GM19351 (cell line): ENCODE measurements at regions not wholly inside any gene's neighbourhood (a gene's known extent, or its start where the extent isn't known, plus 50 kb on each side); places are given as distances from the start of the nearest gene placed in this dataset.

Experiments used
- ATAC-seq: cut with Tn5 transposase; IDR thresholded peaks from one replicate; pipeline ENCODE4 v1.9.1; 2021; ENCODE audit warnings: mild to moderate bottlenecking, moderate library complexity; ENCODE audit not compliant: unreplicated experiment

DNA sequence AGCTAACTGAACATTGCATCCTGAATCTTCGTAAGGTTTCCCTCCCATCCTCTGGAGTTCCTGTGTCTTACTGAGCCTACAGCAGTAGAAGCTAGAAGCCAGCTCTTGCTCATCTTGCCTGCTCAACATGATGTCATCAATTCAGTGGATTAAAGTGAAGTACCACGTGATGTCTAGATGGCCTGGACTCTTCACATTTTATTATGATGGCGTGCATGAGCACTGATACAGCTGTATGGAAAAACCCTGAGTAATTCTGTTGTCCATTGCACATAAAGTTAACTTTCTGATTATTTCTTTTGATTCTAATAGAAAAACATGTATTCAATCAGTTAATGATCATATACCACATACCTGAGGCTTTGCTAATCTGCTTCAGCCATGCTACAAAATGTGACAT is 2387.7 kb upstream of the TENM3 start:
- ATAC-seq, result no peak

GRCh38 chr4:179858221-179858620 is 2385.0 kb upstream of the TENM3 start:
- ATAC-seq, result no peak

- ATAC-seq, result peak; percentile 99
Measured at GRCh38 chr4:179867300-179867878, 2375.8 kb upstream of the TENM3 start.

DNA sequence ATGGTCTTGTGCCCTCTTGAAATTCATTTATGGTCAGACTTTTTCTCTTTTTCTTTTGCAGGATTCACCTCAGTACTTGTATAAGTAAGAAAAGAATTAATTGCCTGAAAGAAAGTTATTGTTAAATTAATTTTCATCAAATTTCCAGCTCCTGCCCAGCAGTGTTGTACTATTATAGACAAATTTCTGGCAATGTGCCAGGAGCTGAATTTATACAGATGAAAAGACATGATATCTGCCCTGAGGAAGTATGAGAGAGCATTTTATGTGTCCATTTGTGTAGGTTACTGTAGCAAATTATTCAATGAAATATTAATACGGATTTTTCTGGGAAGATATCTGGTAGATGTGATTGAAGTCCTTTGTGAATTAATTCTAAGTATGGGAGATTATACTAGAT is 2371.5 kb upstream of the TENM3 start:
- ATAC-seq, result no peak

GRCh38 chr4:179872755-179873154 is 2370.4 kb upstream of the TENM3 start:
- no peak for ATAC-seq

- ATAC-seq, result no peak
Measured at GRCh38 chr4:179880756-179881155, 2362.4 kb upstream of the TENM3 start.

GRCh38 chr4:179894066-179894778 is 2349.0 kb upstream of the TENM3 start:
- ATAC-seq, result no peak

DNA sequence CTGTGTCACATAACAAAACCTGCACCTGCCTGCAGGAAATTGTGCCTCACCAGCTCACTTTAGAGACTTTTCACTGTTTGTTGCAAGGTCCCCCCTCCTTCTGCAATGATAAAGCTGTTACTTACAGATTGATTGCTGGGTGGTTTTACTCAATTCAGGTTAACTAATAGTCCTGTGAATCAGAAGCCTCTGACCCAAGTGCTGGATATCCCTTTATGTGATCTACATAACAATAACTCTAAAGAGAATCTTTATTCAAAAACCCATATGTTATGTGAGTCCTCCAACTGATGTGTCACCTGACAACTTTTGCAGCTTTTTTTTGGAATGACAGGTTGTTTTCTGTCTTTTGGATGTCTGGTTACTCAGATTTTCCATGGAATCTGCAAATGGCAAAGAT is 2323.6 kb upstream of the TENM3 start:
- no peak for ATAC-seq

DNA sequence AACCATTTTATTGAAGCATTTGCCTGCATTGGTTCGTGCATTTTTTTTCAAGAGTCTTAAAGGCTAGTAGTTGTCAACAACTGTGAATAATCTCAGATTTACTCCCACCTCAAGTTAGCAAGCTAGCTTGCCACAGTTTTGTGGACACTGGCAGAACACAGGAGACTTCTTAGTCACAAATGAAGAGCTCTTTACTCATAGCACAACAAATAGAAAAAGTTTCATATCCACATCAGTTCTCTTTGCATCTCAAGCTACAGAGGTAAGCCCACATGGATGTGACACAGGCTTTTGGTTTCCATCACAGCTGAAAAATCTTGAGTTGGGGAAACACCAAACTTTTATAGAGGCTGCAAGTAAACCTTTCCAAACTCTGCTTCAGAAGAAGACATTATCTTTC is 2315.7 kb upstream of the TENM3 start:
- no peak for ATAC-seq

DNA sequence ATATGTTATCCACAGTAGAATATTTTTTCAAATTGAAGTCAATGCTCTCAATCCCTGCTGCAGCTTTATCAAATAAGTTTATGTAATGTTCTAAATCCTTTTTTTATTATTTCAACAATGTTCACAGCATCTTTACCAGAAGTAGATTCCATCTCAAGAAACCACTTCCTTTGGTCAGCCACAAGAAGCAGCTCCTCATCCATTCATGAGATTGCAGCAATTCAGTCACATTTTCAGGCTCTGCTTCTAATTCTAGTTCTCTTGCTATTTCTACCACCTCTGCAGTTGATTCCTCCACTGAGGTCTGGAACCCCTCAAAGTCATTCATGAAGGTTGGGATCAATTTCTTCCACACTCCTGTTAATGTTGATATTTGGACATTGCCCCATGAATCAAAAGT is 2301.3 kb upstream of the TENM3 start:
- no peak for ATAC-seq

DNA sequence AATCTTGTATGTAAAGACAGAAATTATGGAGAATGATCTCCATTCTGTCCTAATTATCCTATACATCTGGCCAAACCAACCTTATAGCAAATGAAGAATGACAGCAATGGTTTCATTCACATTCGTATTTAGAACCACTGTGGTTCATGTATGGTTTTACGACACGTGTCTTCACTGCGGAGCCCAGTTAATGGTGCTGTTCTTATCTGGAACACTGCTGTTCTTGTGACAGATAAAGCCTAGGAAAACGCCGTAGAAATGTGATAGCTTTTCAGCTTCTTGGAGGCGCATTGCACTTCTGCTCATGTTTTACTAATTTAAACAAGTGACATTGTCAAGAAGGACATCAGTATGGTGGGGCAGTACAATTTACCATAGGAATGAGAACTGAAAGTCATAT is 2266.4 kb upstream of the TENM3 start:
- ATAC-seq, result no peak

DNA sequence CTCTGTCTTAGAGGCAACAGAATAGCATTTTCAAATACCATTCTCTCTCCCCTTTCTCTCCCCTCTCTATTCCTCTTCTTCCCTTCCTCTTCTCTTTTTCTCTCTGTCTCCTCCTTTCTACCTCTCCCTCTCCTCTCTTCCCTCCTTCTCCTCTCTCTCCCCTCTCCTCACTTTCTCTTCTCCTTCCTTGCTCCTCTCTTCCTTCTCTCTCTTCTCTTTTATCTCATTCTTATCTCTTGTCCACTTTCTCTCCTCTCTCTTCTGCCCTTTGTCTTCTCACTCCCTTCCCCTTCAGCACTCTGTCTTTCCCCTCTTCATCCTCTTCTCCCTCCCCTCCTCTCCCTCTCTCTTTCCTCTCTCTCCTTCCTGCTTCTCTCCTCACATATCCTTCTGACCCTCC is 2265.8 kb upstream of the TENM3 start:
- no peak for ATAC-seq

GRCh38 chr4:179981161-179981560 is 2262.0 kb upstream of the TENM3 start:
- ATAC-seq, result no peak

- peak; percentile 99 for ATAC-seq
Measured at GRCh38 chr4:179989975-179990374, 2253.2 kb upstream of the TENM3 start.

DNA sequence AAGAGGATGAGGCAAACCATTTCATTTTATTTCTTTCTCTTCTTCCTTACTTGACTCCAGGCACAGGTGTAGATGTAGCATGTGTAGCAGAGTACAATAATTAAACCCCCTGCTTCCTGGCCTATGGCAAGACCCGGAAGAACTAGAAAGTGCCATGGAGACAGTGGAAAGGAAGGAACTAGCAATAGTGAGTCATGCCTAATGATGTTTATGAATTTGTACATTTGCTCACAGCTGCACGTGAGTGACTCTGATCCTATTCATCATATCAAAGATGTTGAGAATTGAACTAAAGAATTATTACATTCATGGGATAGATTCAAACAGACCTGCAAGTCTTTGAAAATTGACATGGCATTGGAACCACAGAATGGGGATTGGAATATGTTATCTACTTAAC is 2233.9 kb upstream of the TENM3 start:
- no peak for ATAC-seq

GRCh38 chr4:180028682-180029081 is 2214.5 kb upstream of the TENM3 start:
- ATAC-seq, result no peak

- no peak for ATAC-seq
Measured at GRCh38 chr4:180031330-180031729, 2211.9 kb upstream of the TENM3 start.

DNA sequence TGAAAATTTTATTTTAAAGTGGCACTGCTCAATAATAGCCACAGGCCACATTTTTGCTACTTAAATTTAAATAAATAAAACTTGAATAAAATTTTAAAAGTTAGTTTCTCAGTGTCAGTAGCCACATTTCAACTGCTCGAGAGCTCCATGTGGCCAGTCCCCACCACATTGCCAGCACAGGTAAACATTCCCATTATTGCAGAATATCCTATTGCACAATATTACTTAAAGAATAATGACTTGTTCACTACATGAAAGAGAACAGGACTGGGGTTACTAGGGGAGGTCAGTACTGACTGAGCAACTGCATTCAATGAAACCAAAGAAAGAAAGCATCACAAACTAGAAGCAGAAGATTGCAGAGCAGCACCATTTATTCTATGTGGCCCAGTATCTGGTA is 2201.6 kb upstream of the TENM3 start:
- ATAC-seq, result no peak

- no peak for ATAC-seq
Measured at GRCh38 chr4:180052629-180053028, 2190.6 kb upstream of the TENM3 start.

DNA sequence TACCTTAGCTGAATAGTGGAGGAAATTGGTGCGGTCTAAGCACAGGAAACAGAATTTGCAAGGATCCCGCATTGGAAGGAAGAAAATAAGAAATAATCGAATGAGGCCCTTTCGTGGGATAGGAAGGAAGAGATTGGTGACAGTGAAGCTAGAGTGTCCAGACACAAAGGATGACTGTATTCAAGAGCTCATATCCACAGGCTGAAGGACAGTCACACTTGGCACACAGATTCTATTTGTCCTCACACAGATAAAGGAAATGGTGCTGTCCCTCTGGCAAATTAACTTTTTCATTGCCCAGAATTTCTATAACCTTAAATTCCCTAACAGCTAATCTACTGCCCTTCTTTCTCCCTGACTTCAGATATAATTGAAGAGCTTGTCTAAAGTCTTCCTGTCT is 2188.9 kb upstream of the TENM3 start:
- ATAC-seq, result no peak

DNA sequence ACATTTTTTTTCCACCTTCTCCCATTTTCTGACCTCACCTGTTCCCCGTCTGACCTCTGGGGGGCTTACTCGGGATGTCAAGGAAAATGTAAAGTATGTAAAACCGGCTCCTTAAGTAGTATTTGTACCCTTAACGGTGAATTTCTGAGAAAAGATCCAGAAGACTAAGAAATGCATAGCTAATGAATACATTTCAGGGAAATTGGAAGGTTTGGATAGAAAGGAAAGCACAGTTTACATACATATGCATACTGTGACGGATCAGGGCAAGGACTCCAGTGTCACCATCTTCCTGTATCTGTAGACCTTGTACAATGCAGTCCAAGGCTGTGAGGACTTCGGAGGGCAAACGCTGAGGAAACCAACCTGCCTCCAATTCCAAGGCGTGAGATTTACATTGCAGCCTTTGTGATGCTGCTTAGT is 2185.9 kb upstream of the TENM3 start:
- ATAC-seq, result no peak

DNA sequence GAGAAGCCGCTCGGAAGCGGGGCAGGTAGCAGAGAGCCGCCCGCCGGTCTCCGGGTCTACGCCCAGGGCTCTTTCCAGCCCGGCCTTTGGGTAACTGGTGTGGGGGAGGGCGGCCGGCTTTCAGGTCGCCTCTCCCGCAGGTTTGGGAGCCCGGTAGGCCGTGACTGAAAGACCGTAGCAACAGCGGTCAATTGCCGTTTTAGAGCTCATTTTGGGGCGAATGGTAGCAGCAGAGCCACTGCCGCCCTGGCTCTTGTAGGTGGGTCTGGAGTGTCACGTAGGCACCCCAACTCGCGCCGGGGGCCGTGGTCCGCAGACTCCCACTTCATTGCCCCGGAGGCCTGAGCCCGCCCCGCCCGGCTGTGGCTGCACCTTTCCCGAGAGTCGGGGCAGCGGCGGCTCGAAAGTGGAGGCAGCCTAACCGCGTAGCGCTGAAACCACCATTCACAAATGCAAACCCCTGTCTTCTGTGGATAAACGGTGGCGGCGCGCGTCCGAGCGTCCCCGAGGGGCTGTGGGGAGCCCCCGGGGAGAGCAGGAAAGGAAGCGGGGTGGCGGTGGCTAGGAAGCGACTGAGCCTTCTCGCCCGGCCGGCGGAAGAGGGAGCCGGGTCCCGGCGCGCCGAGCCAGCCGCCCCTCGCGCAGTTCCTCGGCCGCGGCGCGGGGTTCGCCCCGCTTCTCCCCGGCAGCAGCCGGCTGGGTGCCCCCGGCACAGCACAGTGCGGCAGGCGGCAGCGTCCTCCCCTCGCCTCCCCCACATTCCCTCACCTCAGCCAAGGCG is 2185.1 kb upstream of the TENM3 start:
- ATAC-seq, result peak; percentile 53
